SK-N-SH (cell line): ENCODE measurements at regions not wholly inside any gene's neighbourhood (a gene's known extent, or its start where the extent isn't known, plus 50 kb on each side); places are given as distances from the start of the nearest gene placed in this dataset.

ENCODE experiments used
- ELF1 ChIP-seq: IDR thresholded peaks from 2 replicates; pipeline ENCODE4 v1.4.0; 2012
- EP300 ChIP-seq, 2 experiments: IDR thresholded peaks; 2 replicates each; pipeline versions ENCODE4 v1.4.0 to v1.6.1; 2012; ENCODE audit warnings: borderline replicate concordance in 1 of 2, low read depth in 1 of 2, low read length in 1 of 2
- POLR2AphosphoS5 ChIP-seq: IDR thresholded peaks from 2 replicates; pipeline ENCODE4 v1.6.1; 2012; ENCODE audit warnings: low read depth, low read length
- RAD21 ChIP-seq: IDR thresholded peaks from 2 replicates; pipeline ENCODE4 v1.6.1; 2012; ENCODE audit warnings: mild to moderate bottlenecking, low read length
- RFX5 ChIP-seq: IDR thresholded peaks from 2 replicates; pipeline ENCODE4 v1.6.1; 2012; ENCODE audit warnings: mild to moderate bottlenecking, improper control_type of control experiment, low read length
- SIN3A ChIP-seq: IDR thresholded peaks from 2 replicates; pipeline ENCODE4 v1.6.1; 2012; ENCODE audit warnings: low read depth, mild to moderate bottlenecking, low read length, moderate library complexity, borderline replicate concordance
- TAF1 ChIP-seq: IDR thresholded peaks from 2 replicates; pipeline ENCODE4 v1.6.1; 2012; ENCODE audit warnings: low read depth, mild to moderate bottlenecking, low read length, moderate library complexity, borderline replicate concordance
- TF ChIP-seq, protein P1 (sequence below): fragments of 150-350 bp; IDR thresholded peaks from 2 replicates; pipeline ENCODE4 v1.6.1; 2017; ENCODE audit warnings: antibody characterized with exemption, low read length, low read depth, borderline replicate concordance
- TF ChIP-seq, protein P2 (sequence below): IDR thresholded peaks from 2 replicates; pipeline ENCODE4 v1.4.0; 2012; ENCODE audit warnings: low read depth, borderline replicate concordance
- TF ChIP-seq, protein P3 (sequence below): fragments of 200-600 bp; sonication (generic); IDR thresholded peaks from 2 replicates; pipeline ENCODE4 v1.6.1; 2017; ENCODE audit warnings: antibody characterized with exemption, mild to moderate bottlenecking, moderate library complexity

DNA sequence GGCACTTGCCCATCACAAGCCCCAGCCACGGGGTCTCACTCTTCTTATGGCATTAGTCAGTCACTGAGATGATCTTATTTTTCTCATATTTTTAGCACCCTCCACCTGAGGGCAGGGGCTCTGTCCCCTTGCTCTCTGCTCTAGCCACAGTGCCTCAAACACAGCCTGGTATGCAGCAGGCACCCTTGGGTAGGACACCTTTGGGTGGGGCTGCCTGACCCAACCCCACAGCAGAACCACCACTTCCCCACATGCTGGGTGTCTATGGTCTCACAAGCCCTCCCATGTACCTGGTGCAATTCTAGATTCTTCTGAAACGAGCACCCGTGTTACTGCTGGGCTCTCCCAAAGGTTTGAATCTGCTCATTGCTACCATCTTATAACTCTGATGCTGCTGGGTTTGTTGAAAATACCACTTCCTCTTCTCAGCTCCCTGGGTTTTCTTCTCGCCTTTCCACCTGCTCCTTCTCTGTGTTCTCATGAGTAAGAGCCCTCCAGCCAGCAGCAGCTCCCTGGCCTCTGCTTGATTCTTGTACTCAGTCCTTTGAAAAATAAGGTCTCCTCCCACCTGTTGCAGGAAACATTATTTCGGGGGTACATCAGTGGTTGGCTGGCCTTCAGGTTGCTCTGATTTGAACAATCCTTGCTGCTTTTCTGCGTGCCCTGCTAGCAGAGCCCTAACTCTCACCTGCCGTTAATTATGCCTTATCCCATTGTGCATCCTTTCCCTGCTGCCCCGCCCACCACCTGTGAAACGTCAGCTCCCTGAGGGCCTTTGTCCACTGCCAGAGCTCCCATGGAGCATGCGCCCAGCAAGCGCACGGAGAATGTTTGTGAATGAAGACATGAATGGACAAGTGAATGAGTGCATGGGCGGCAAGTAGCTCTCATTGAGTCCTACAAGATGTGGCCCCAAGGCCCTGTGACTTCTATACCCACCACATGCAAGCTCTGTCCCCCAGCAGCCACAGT lies 1181.6 kb downstream of the TBC1D22A start:
- TF ChIP-seq, protein P1, sequence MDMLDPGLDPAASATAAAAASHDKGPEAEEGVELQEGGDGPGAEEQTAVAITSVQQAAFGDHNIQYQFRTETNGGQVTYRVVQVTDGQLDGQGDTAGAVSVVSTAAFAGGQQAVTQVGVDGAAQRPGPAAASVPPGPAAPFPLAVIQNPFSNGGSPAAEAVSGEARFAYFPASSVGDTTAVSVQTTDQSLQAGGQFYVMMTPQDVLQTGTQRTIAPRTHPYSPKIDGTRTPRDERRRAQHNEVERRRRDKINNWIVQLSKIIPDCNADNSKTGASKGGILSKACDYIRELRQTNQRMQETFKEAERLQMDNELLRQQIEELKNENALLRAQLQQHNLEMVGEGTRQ: no peak
- TF ChIP-seq, protein P2, sequence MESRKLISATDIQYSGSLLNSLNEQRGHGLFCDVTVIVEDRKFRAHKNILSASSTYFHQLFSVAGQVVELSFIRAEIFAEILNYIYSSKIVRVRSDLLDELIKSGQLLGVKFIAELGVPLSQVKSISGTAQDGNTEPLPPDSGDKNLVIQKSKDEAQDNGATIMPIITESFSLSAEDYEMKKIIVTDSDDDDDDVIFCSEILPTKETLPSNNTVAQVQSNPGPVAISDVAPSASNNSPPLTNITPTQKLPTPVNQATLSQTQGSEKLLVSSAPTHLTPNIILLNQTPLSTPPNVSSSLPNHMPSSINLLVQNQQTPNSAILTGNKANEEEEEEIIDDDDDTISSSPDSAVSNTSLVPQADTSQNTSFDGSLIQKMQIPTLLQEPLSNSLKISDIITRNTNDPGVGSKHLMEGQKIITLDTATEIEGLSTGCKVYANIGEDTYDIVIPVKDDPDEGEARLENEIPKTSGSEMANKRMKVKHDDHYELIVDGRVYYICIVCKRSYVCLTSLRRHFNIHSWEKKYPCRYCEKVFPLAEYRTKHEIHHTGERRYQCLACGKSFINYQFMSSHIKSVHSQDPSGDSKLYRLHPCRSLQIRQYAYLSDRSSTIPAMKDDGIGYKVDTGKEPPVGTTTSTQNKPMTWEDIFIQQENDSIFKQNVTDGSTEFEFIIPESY: no peak
- no peak for TF ChIP-seq TAF1
- TF ChIP-seq, protein P3, sequence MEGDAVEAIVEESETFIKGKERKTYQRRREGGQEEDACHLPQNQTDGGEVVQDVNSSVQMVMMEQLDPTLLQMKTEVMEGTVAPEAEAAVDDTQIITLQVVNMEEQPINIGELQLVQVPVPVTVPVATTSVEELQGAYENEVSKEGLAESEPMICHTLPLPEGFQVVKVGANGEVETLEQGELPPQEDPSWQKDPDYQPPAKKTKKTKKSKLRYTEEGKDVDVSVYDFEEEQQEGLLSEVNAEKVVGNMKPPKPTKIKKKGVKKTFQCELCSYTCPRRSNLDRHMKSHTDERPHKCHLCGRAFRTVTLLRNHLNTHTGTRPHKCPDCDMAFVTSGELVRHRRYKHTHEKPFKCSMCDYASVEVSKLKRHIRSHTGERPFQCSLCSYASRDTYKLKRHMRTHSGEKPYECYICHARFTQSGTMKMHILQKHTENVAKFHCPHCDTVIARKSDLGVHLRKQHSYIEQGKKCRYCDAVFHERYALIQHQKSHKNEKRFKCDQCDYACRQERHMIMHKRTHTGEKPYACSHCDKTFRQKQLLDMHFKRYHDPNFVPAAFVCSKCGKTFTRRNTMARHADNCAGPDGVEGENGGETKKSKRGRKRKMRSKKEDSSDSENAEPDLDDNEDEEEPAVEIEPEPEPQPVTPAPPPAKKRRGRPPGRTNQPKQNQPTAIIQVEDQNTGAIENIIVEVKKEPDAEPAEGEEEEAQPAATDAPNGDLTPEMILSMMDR: no peak
- TF ChIP-seq ELF1: no peak
- no peak for TF ChIP-seq POLR2AphosphoS5
- TF ChIP-seq SIN3A: no peak
- TF ChIP-seq EP300 (IDR thresholded peaks at IDR 0.05; ENCODE audit: borderline replicate concordance in 1 of 2, low read depth in 1 of 2, low read length in 1 of 2): no peak
- TF ChIP-seq RAD21: no peak
- TF ChIP-seq RFX5: no peak
